ENCODE measurements at regions not wholly inside any gene's neighbourhood (a gene's known extent, or its start where the extent isn't known, plus 50 kb on each side); places are given as distances from the start of the nearest gene placed in this dataset.

DNA sequence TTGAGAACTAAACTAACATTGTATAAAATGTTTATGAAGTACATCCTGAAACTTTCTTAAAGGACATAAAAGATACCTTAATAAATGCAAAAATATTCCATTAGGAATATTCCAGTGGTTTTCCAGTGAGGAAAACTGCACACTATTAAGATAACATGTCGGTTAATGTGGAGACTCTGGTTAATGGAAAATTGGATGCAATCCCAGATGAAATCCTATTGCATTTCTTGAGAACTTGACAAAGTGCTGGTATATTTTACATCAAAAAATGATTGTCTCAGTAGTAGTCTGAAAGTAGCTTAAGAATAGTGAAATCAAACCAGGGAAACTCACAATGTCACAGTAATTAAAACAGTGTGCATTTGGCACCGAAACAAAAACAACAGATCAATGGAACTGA lies 202.5 kb upstream of the MON1B start:
- TF ChIP-seq EZH2phosphoT487 (conservative IDR thresholded peaks at IDR 0.05; ENCODE audit: low read length), result no peak
- TF ChIP-seq, protein P1, sequence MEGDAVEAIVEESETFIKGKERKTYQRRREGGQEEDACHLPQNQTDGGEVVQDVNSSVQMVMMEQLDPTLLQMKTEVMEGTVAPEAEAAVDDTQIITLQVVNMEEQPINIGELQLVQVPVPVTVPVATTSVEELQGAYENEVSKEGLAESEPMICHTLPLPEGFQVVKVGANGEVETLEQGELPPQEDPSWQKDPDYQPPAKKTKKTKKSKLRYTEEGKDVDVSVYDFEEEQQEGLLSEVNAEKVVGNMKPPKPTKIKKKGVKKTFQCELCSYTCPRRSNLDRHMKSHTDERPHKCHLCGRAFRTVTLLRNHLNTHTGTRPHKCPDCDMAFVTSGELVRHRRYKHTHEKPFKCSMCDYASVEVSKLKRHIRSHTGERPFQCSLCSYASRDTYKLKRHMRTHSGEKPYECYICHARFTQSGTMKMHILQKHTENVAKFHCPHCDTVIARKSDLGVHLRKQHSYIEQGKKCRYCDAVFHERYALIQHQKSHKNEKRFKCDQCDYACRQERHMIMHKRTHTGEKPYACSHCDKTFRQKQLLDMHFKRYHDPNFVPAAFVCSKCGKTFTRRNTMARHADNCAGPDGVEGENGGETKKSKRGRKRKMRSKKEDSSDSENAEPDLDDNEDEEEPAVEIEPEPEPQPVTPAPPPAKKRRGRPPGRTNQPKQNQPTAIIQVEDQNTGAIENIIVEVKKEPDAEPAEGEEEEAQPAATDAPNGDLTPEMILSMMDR (IDR thresholded peaks at IDR 0.05; ENCODE audit: insufficient read depth, low read length, poor library complexity, severe bottlenecking), result no peak

Data from SU-DHL-6 (cell line).